Esophagus squamous epithelium (tissue), 4 donors: ENCODE measurements at regions not wholly inside any gene's neighbourhood (a gene's known extent, or its start where the extent isn't known, plus 50 kb on each side); places are given as distances from the start of the nearest gene placed in this dataset.

ENCODE experiments used
- POLR2A ChIP-seq, 4 donors: fragments of 450-650 bp; IDR thresholded peaks; one replicate each; pipeline ENCODE4 v1.6.1; 2017; ENCODE audit warnings: antibody characterized with exemption in 4 of 4, mild to moderate bottlenecking in 4 of 4, moderate library complexity in 3 of 4
- TF ChIP-seq, protein P1 (sequence below), 6 experiments: fragments of 450-650 bp in 4 of 6; fragments of 200-600 bp in 2 of 6; sonication (generic) in 2 of 6; IDR thresholded peaks; one replicate each; pipeline ENCODE4 v1.5.1; 2016 to 2019; ENCODE audit warnings: antibody characterized with exemption in 6 of 6, mild to moderate bottlenecking in 4 of 6, moderate library complexity in 4 of 6

DNA sequence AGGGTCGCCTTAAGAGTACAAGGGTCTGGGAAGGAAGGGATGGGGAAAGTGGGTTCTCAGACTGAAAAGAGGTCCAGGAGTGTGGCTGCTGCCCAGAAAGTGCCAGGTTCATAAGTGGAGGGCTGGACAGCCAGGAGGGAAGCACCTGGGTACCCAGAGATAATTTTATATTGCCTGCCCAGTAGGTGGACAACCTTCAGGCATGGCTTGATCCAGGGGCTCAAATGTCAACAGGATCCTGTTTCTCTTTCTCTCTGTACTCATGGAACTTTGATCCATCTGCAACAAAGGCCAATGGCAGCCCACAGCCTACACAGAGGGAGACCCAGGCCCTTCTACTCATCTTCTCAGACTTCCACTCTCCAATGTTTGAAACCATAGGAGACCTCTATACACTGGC, 80.5 kb upstream of the GRK3 start:
- TF ChIP-seq, protein P1, sequence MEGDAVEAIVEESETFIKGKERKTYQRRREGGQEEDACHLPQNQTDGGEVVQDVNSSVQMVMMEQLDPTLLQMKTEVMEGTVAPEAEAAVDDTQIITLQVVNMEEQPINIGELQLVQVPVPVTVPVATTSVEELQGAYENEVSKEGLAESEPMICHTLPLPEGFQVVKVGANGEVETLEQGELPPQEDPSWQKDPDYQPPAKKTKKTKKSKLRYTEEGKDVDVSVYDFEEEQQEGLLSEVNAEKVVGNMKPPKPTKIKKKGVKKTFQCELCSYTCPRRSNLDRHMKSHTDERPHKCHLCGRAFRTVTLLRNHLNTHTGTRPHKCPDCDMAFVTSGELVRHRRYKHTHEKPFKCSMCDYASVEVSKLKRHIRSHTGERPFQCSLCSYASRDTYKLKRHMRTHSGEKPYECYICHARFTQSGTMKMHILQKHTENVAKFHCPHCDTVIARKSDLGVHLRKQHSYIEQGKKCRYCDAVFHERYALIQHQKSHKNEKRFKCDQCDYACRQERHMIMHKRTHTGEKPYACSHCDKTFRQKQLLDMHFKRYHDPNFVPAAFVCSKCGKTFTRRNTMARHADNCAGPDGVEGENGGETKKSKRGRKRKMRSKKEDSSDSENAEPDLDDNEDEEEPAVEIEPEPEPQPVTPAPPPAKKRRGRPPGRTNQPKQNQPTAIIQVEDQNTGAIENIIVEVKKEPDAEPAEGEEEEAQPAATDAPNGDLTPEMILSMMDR (IDR thresholded peaks at IDR 0.05), result no peak
- TF ChIP-seq POLR2A (IDR thresholded peaks at IDR 0.05), result no peak
